ENCODE measurements at regions not wholly inside any gene's neighbourhood (a gene's known extent, or its start where the extent isn't known, plus 50 kb on each side); places are given as distances from the start of the nearest gene placed in this dataset.

GRCh38 chr3:1692428-1692827, 406.2 kb upstream of the CNTN4 start:
- no peak for DNase-seq (ENCODE audit: low spot score)
- H3K27ac Mint-ChIP-seq (ENCODE audit: unreplicated experiment) = no peak overlapping the region
- peaks cover 19% of the 10 kb centered on the region for H3K9me3 Mint-ChIP-seq (ENCODE audit: unreplicated experiment)
- peaks cover 5% of the 10 kb centered on the region for H3K27me3 Mint-ChIP-seq (ENCODE audit: unreplicated experiment)
- TF ChIP-seq CTCF (IDR thresholded peaks at IDR 0.05; ENCODE audit: unreplicated experiment) = no peak
- no peaks in the 10 kb centered on the region for H3K4me1 Mint-ChIP-seq (ENCODE audit: unreplicated experiment)
- no peaks in the 10 kb centered on the region for H3K36me3 Mint-ChIP-seq (ENCODE audit: low read depth, unreplicated experiment)
- H3K4me3 Mint-ChIP-seq (ENCODE audit: unreplicated experiment) = no peak overlapping the region

GRCh38 chr3:1693145-1693544, 405.5 kb upstream of the CNTN4 start:
- peaks cover 19% of the 10 kb centered on the region for H3K9me3 Mint-ChIP-seq (ENCODE audit: unreplicated experiment)
- H3K27ac Mint-ChIP-seq (ENCODE audit: unreplicated experiment) = no peak overlapping the region
- peaks cover 5% of the 10 kb centered on the region for H3K27me3 Mint-ChIP-seq (ENCODE audit: unreplicated experiment)

GRCh38 chr3:1696669-1697275, 401.9 kb upstream of the CNTN4 start:
- Mint-ChIP-seq H3K9me3 (ENCODE audit: unreplicated experiment) (peaks cover 33% of the 10 kb centered on the region), H3K36me3 (ENCODE audit: low read depth, unreplicated experiment) (no peaks in the 10 kb centered on the region), H3K4me1 (ENCODE audit: unreplicated experiment) (no peaks in the 10 kb centered on the region), H3K27me3 (ENCODE audit: unreplicated experiment) (peaks cover 6% of the 10 kb centered on the region), H3K4me3 (ENCODE audit: unreplicated experiment) (no peak overlapping the region), H3K27ac (ENCODE audit: unreplicated experiment) (no peak overlapping the region)
- DNase-seq (ENCODE audit: low spot score) = no peak
- TF ChIP-seq CTCF (IDR thresholded peaks at IDR 0.05; ENCODE audit: unreplicated experiment) = no peak

More at GRCh38 chr3:1693145-1693544, 405.5 kb upstream of the CNTN4 start:
- no peaks in the 10 kb centered on the region for H3K4me1 Mint-ChIP-seq (ENCODE audit: unreplicated experiment)
- no peak for TF ChIP-seq CTCF (IDR thresholded peaks at IDR 0.05; ENCODE audit: unreplicated experiment)
- no peak overlapping the region for H3K4me3 Mint-ChIP-seq (ENCODE audit: unreplicated experiment)
- DNase-seq (ENCODE audit: low spot score) = no peak
- no peaks in the 10 kb centered on the region for H3K36me3 Mint-ChIP-seq (ENCODE audit: low read depth, unreplicated experiment)

GRCh38 chr3:1699361-1699920, 399.2 kb upstream of the CNTN4 start:
- Mint-ChIP-seq H3K27me3 (ENCODE audit: unreplicated experiment) (peaks cover 8% of the 10 kb centered on the region), H3K27ac (ENCODE audit: unreplicated experiment) (no peak overlapping the region), H3K4me1 (ENCODE audit: unreplicated experiment) (no peaks in the 10 kb centered on the region), H3K36me3 (ENCODE audit: low read depth, unreplicated experiment) (no peaks in the 10 kb centered on the region), H3K4me3 (ENCODE audit: unreplicated experiment) (no peak overlapping the region), H3K9me3 (ENCODE audit: unreplicated experiment) (peaks cover 28% of the 10 kb centered on the region)
- no peak for DNase-seq (ENCODE audit: low spot score)
- no peak for TF ChIP-seq CTCF (IDR thresholded peaks at IDR 0.05; ENCODE audit: unreplicated experiment)

GRCh38 chr3:1700650-1701049, 398.0 kb upstream of the CNTN4 start:
- no peak for TF ChIP-seq CTCF (IDR thresholded peaks at IDR 0.05; ENCODE audit: unreplicated experiment)
- Mint-ChIP-seq H3K27me3 (ENCODE audit: unreplicated experiment) (peaks cover 7% of the 10 kb centered on the region), H3K9me3 (ENCODE audit: unreplicated experiment) (peaks cover 23% of the 10 kb centered on the region)

More at GRCh38 chr3:1700650-1701049, 398.0 kb upstream of the CNTN4 start:
- H3K4me3 Mint-ChIP-seq (ENCODE audit: unreplicated experiment) = peak overlapping the region; percentile 18
- H3K4me1 Mint-ChIP-seq (ENCODE audit: unreplicated experiment) = no peaks in the 10 kb centered on the region
- DNase-seq (ENCODE audit: low spot score) = no peak
- no peaks in the 10 kb centered on the region for H3K36me3 Mint-ChIP-seq (ENCODE audit: low read depth, unreplicated experiment)
- H3K27ac Mint-ChIP-seq (ENCODE audit: unreplicated experiment) = no peak overlapping the region

Data from endothelial cell (in vitro differentiated cells).